Astrocyte (in vitro differentiated cells and primary cell): ENCODE measurements at regions not wholly inside any gene's neighbourhood (a gene's known extent, or its start where the extent isn't known, plus 50 kb on each side); places are given as distances from the start of the nearest gene placed in this dataset.

Source experiments
- CTCF ChIP-seq: IDR thresholded peaks from 2 replicates; pipeline ENCODE4 v1.5.1; 2011; ENCODE audit warnings: low read depth, mild to moderate bottlenecking, inconsistent platforms, low read length, moderate library complexity; ENCODE audit not compliant: insufficient read depth
- EZH2 ChIP-seq: IDR thresholded peaks from 2 replicates; pipeline ENCODE4 v1.6.1; 2012; ENCODE audit warnings: mild to moderate bottlenecking, low read length, inconsistent platforms; ENCODE audit not compliant: insufficient read depth

GRCh38 chr4:152011469-152011868 is 250.7 kb upstream of the GATB start:
- no peak for TF ChIP-seq CTCF
- TF ChIP-seq EZH2 = no peak
